ENCODE measurements at regions not wholly inside any gene's neighbourhood (a gene's known extent, or its start where the extent isn't known, plus 50 kb on each side); places are given as distances from the start of the nearest gene placed in this dataset.

GRCh38 chr16:10323528-10323869 lies 62.4 kb upstream of the ATF7IP2 start:
- CTCF ChIA-PET, result no interaction called here

GRCh38 chr16:10324210-10324609 lies 61.7 kb upstream of the ATF7IP2 start:
- H3K36me3 ChIP-seq (ENCODE audit: insufficient read depth, low read length, poor library complexity, severe bottlenecking), result no peaks in the 10 kb centered on the region
- ChIA-PET POLR2A (ENCODE audit: low non-redundant PET) (no interaction called here), CTCF (no interaction called here)
- TF ChIP-seq CTCF (conservative IDR thresholded peaks at IDR 0.05; ENCODE audit: low read depth, low read length) (no peak), EZH2 (IDR thresholded peaks at IDR 0.05; ENCODE audit: borderline replicate concordance, low read depth, low read length, poor library complexity, severe bottlenecking) (no peak)
- H3K27ac ChIP-seq (ENCODE audit: low read depth, low read length, poor library complexity, severe bottlenecking), result no peak overlapping the region
- H3K27me3 ChIP-seq (replicated peaks; ENCODE audit: insufficient read depth, low read depth, low read length, poor library complexity), result no peaks in the 10 kb centered on the region
- no peak for DNase-seq (ENCODE audit: low spot score)
- no peaks in the 10 kb centered on the region for H3K4me1 ChIP-seq (ENCODE audit: insufficient read depth, low read length, poor library complexity, severe bottlenecking)
- BruUV-seq (replicated peaks), result no TSS peak
- no peak overlapping the region for H3K4me3 ChIP-seq (ENCODE audit: low read depth, low read length, poor library complexity, severe bottlenecking)
- intact Hi-C loops (cut with micrococcal nuclease; ENCODE audit: unreplicated experiment), result no loop called here
- no peaks in the 10 kb centered on the region for H3K9me3 ChIP-seq (ENCODE audit: low read depth, low read length, poor library complexity, severe bottlenecking)

More at GRCh38 chr16:10323528-10323869, 62.4 kb upstream of the ATF7IP2 start:
- no TSS peak for BruUV-seq (replicated peaks)
- no peak for DNase-seq (ENCODE audit: low spot score)
- Histone ChIP-seq H3K27me3 (replicated peaks; ENCODE audit: insufficient read depth, low read depth, low read length, poor library complexity) (no peaks in the 10 kb centered on the region), H3K4me1 (ENCODE audit: insufficient read depth, low read length, poor library complexity, severe bottlenecking) (no peaks in the 10 kb centered on the region), H3K9me3 (ENCODE audit: low read depth, low read length, poor library complexity, severe bottlenecking) (no peaks in the 10 kb centered on the region), H3K27ac (ENCODE audit: low read depth, low read length, poor library complexity, severe bottlenecking) (no peak overlapping the region), H3K4me3 (ENCODE audit: low read depth, low read length, poor library complexity, severe bottlenecking) (no peak overlapping the region), H3K36me3 (ENCODE audit: insufficient read depth, low read length, poor library complexity, severe bottlenecking) (no peaks in the 10 kb centered on the region)
- TF ChIP-seq CTCF (conservative IDR thresholded peaks at IDR 0.05; ENCODE audit: low read depth, low read length), result no peak
- TF ChIP-seq EZH2 (IDR thresholded peaks at IDR 0.05; ENCODE audit: borderline replicate concordance, low read depth, low read length, poor library complexity, severe bottlenecking), result no peak
- intact Hi-C loops (cut with micrococcal nuclease; ENCODE audit: unreplicated experiment), result no loop called here
- POLR2A ChIA-PET (ENCODE audit: low non-redundant PET), result no interaction called here

GRCh38 chr16:10325783-10326543 lies 59.9 kb upstream of the ATF7IP2 start:
- BruUV-seq (replicated peaks), result no TSS peak
- ChIA-PET CTCF (no interaction called here), POLR2A (ENCODE audit: low non-redundant PET) (no interaction called here)
- no peak overlapping the region for H3K27ac ChIP-seq (ENCODE audit: low read depth, low read length, poor library complexity, severe bottlenecking)
- H3K36me3 ChIP-seq (ENCODE audit: insufficient read depth, low read length, poor library complexity, severe bottlenecking), result no peaks in the 10 kb centered on the region
- H3K27me3 ChIP-seq (replicated peaks; ENCODE audit: insufficient read depth, low read depth, low read length, poor library complexity), result no peaks in the 10 kb centered on the region
- TF ChIP-seq EZH2 (IDR thresholded peaks at IDR 0.05; ENCODE audit: borderline replicate concordance, low read depth, low read length, poor library complexity, severe bottlenecking) (no peak), CTCF (conservative IDR thresholded peaks at IDR 0.05; ENCODE audit: low read depth, low read length) (no peak)
- no peak overlapping the region for H3K4me3 ChIP-seq (ENCODE audit: low read depth, low read length, poor library complexity, severe bottlenecking)
- DNase-seq (ENCODE audit: low spot score), result no peak
- no peaks in the 10 kb centered on the region for H3K4me1 ChIP-seq (ENCODE audit: insufficient read depth, low read length, poor library complexity, severe bottlenecking)
- intact Hi-C loops (cut with micrococcal nuclease; ENCODE audit: unreplicated experiment), result no loop called here
- no peaks in the 10 kb centered on the region for H3K9me3 ChIP-seq (ENCODE audit: low read depth, low read length, poor library complexity, severe bottlenecking)

Data from A673 (cell line).